ENCODE measurements at regions not wholly inside any gene's neighbourhood (a gene's known extent, or its start where the extent isn't known, plus 50 kb on each side); places are given as distances from the start of the nearest gene placed in this dataset.

DNA sequence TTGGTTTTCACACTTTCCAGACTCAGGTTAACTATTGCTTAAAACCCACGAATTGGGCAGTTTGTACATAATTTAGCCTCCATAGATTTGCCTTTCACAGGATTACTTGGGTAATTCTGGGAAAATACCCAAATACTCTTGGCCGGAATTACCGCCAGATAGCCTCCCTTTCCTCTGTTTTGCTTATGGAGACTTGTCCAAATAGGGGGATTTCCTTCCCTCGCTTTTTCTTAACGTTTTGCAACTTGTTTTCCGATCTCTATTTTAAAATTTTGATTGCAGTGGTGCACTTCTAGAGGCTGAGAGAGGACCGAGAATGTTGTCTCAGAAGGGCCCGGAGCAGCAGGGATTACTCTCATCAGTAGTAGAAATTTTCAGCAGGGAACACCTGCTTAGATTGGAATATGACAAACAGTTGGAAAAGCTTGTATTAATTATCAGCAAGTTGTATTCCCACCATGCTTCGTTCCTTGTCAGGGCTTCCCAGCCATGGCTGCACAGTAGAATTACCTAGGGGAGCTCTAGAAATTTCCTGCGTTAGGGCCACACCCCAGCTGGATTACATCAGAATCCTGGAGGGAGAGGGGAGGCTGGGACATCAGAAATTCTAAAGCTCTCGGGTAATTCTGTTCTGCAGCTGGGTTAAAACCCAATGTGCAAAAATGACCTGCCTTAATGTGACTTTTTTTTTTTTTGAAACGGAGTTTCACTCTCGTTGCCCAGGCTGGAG is 329.1 kb downstream of the SH3GL2 start:
- ChIA-PET POLR2A (no interaction called here), RAD21 (ENCODE audit: low non-redundant PET in 1 of 2, low total read pairs in 2 of 2, uncharacterized antibody in 2 of 2, unreplicated experiment in 2 of 2) (no interaction called here), CTCF (no interaction called here)
- TF ChIP-seq ELF1 (IDR thresholded peaks at IDR 0.05; ENCODE audit: borderline replicate concordance, low read depth): no peak
- no peak for TF ChIP-seq EZH2 (IDR thresholded peaks at IDR 0.05)
- no peak for TF ChIP-seq JUND (IDR thresholded peaks at IDR 0.05)
- TF ChIP-seq, protein P1, sequence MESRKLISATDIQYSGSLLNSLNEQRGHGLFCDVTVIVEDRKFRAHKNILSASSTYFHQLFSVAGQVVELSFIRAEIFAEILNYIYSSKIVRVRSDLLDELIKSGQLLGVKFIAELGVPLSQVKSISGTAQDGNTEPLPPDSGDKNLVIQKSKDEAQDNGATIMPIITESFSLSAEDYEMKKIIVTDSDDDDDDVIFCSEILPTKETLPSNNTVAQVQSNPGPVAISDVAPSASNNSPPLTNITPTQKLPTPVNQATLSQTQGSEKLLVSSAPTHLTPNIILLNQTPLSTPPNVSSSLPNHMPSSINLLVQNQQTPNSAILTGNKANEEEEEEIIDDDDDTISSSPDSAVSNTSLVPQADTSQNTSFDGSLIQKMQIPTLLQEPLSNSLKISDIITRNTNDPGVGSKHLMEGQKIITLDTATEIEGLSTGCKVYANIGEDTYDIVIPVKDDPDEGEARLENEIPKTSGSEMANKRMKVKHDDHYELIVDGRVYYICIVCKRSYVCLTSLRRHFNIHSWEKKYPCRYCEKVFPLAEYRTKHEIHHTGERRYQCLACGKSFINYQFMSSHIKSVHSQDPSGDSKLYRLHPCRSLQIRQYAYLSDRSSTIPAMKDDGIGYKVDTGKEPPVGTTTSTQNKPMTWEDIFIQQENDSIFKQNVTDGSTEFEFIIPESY (IDR thresholded peaks at IDR 0.05; ENCODE audit: extremely low read depth, insufficient replicate concordance, low read length): no peak
- no peak for TF ChIP-seq CEBPB (IDR thresholded peaks at IDR 0.05; ENCODE audit: low read depth)
- TF ChIP-seq CBX3 (IDR thresholded peaks at IDR 0.05; ENCODE audit: low read depth): no peak
- intact Hi-C loops (cut with micrococcal nuclease): no loop called here
- no peak overlapping the region for H3K4me2 ChIP-seq (ENCODE audit: low read length)
- H3K4me3 ChIP-seq (replicated peaks in 1 of 2; ENCODE audit: low read depth in 1 of 2, low read length in 2 of 2): no peak overlapping the region
- H3K4me1 ChIP-seq (ENCODE audit: control insufficient read depth in 1 of 2, insufficient read depth in 2 of 2, low read length in 2 of 2): no peaks in the 10 kb centered on the region
- no peaks in the 10 kb centered on the region for H4K20me1 ChIP-seq (ENCODE audit: insufficient read depth)
- H3K36me3 ChIP-seq (ENCODE audit: control insufficient read depth in 1 of 2, insufficient read depth in 2 of 2, low read length in 2 of 2): no peaks in the 10 kb centered on the region
- H3K9me2 ChIP-seq (ENCODE audit: insufficient read depth): no peaks in the 10 kb centered on the region
- H3K9me3 ChIP-seq (ENCODE audit: control insufficient read depth in 1 of 2, insufficient read depth in 1 of 2, low read depth in 1 of 2, low read length in 2 of 2): peaks cover 0 to 2% of the 10 kb centered on the region in 2 experiments; a peak in 2 of 4 replicates
- ATAC-seq (no peak), DNase-seq (ENCODE audit: low read depth, low spot score) (no peak)
- no peak overlapping the region for H2AFZ ChIP-seq (ENCODE audit: low read depth, low read length, poor library complexity, severe bottlenecking)
- no peaks in the 10 kb centered on the region for H3K27me3 ChIP-seq (ENCODE audit: insufficient read depth, low read length)
- no peak overlapping the region for H3K9ac ChIP-seq (ENCODE audit: low read length)
- BruUV-seq (replicated peaks): no TSS peak
- H3K79me2 ChIP-seq (ENCODE audit: insufficient read depth, low read length): no peaks in the 10 kb centered on the region
- H3K27ac ChIP-seq (ENCODE audit: low read depth, low read length): no peak overlapping the region

DNA sequence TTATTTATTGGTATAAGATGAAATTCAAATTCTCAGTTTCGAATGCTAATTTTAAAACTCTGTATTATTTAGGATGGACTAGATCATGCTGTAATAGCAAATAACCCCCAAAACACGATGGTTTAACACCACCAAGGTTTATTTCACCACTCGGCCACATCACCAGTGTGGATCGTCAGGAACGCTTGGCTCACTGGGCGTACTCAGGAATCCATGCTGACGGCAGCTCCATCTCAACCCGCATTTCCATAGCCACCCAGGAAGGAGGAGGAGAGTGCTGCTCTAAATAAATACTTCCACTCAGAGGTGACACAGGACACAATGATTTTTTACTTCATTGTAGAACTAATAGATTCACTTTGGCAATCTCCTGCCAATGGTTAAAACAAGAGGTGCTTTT is 347.4 kb downstream of the SH3GL2 start:
- Histone ChIP-seq H3K79me2 (ENCODE audit: insufficient read depth, low read length) (no peaks in the 10 kb centered on the region), H3K36me3 (ENCODE audit: control insufficient read depth in 1 of 2, insufficient read depth in 2 of 2, low read length in 2 of 2) (no peaks in the 10 kb centered on the region), H3K4me1 (ENCODE audit: control insufficient read depth in 1 of 2, insufficient read depth in 2 of 2, low read length in 2 of 2) (no peaks in the 10 kb centered on the region), H3K4me2 (ENCODE audit: low read length) (no peak overlapping the region), H3K4me3 (replicated peaks in 1 of 2; ENCODE audit: low read depth in 1 of 2, low read length in 2 of 2) (no peak overlapping the region), H3K9ac (ENCODE audit: low read length) (no peak overlapping the region), H3K9me2 (ENCODE audit: insufficient read depth) (no peaks in the 10 kb centered on the region), H3K27ac (ENCODE audit: low read depth, low read length) (no peak overlapping the region), H4K20me1 (ENCODE audit: insufficient read depth) (no peaks in the 10 kb centered on the region), H3K9me3 (ENCODE audit: control insufficient read depth in 1 of 2, insufficient read depth in 1 of 2, low read depth in 1 of 2, low read length in 2 of 2) (no peaks in the 10 kb centered on the region), H3K27me3 (ENCODE audit: insufficient read depth, low read length) (no peaks in the 10 kb centered on the region), H2AFZ (ENCODE audit: low read depth, low read length, poor library complexity, severe bottlenecking) (no peak overlapping the region)
- DNase-seq (ENCODE audit: low read depth, low spot score) (no peak), ATAC-seq (no peak)
- BruUV-seq (replicated peaks): no TSS peak
- TF ChIP-seq ELF1 (IDR thresholded peaks at IDR 0.05; ENCODE audit: borderline replicate concordance, low read depth): no peak
- no peak for TF ChIP-seq EZH2phosphoT487 (IDR thresholded peaks at IDR 0.05; ENCODE audit: borderline replicate concordance)
- TF ChIP-seq EGR1 (IDR thresholded peaks at IDR 0.05; ENCODE audit: low read depth): no peak
- TF ChIP-seq CBX3 (IDR thresholded peaks at IDR 0.05; ENCODE audit: low read depth): no peak
- ChIA-PET POLR2A (no interaction called here), CTCF (no interaction called here), RAD21 (ENCODE audit: low non-redundant PET in 1 of 2, low total read pairs in 2 of 2, uncharacterized antibody in 2 of 2, unreplicated experiment in 2 of 2) (no interaction called here)
- intact Hi-C loops (cut with micrococcal nuclease): no loop called here
